Forelimb muscle (tissue), 1 donor: ENCODE measurements at regions not wholly inside any gene's neighbourhood (a gene's known extent, or its start where the extent isn't known, plus 50 kb on each side); places are given as distances from the start of the nearest gene placed in this dataset.

Experiments used
- DNase-seq: peaks from one replicate; pipeline ENCODE4 v3.0.0-alpha.2; 2013; ENCODE audit warnings: low read depth

DNA sequence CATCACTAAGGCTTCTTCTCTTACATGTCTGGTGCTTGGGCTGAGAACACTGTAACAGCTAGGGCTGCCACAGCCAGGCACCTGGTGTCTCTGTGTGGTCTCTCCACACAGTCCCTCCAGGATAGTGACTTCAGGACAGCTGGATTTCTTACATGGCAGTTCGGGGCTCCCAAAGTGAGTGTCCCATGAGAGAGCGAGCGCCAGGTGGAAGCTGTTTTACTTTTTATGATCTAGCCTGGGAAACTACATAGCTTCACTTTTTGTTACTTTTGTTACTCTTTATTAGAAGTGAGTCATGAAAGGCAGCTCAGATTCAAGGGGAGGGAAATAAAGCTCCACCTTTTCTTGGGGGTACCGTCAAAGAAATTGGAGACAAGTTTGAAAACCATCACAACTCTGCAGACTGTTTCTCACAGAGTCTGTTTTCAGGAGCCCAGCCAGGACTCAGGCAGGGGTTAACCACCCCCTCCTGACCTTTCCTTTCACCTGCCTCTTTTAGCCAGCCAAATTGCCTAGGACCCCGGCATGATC is 373.0 kb downstream of the MID1IP1 start:
- DNase-seq, result no peak

DNA sequence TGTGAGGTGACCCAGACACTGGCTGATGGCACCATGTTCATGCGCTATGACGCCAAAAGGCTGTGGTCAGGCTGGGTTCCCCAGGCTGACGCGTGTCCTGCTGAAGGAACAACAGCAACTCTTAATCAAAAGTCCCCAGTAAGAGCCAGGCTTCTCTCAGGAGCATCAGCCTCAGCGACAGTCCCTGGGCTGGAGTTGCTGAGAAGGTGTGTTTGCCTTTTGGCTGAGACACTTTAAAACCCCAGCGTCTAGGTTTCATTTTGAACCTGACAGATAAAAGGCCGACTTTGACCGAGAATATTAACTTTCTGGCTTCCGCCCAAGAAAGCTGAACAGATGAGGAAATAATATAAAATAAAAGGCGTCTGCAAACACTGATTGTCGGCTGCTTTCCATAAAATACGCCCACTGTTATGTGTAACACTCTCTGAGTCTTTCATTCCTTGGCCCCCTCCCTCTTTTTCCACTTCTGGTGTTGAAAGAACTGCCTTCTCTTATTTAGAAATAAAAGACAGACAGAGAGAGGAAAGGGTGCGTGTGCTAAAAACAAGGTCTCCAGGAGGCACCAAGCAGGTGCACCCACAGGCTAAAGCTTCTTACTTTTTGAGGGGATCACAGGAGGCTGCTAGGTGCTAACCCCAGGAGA is 373.6 kb downstream of the MID1IP1 start:
- no peak for DNase-seq

DNA sequence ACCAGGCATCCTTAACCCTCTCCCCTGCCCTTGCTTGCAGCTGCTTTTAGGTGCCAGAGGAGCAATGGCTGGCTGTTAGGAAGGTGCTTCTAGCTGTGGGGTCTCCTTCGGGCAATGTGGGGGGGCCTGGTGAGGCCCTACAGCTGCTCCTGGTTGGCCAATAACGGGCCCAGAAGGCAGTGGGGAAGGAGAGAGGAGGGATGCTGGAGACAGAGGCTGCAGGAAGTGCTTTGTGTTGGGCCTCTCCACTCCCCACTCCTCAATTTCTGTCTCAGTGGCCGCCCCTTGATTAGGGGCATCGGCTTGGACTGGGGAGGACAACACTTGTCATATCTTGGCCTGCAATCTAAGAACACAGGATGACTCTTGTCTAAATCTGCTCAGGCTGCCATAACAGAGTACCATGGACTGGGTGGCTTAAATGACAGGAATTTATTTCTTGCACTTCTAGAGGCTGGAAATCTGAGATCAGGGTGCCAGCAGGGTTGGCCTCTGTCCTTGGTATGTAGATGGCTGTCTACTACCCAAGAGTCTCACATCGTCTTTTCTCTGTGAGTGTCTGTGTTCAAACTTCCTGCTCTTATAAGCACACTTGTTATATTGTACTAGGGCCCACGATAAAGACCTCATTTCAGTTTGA is 374.3 kb downstream of the MID1IP1 start:
- no peak for DNase-seq

DNA sequence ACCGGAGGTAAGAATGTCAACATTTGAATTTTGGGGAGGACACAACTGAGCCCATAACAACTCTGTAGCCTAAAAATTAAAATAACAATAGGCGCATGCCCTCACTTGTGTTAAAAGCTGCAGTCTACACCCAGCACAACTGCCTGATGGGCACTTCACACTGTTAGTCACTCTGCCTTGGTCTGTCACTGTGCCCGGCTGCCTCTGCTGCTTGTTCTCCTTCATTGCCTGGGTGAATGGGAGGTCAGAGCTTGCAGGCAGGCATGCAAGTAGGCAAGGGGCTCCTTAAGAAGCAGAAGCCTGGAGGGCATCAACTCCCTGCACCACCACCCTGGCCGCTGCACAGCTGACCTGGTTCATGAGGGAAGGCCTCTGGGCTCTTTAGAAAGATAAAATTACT is 374.8 kb downstream of the MID1IP1 start:
- DNase-seq, result no peak

DNA sequence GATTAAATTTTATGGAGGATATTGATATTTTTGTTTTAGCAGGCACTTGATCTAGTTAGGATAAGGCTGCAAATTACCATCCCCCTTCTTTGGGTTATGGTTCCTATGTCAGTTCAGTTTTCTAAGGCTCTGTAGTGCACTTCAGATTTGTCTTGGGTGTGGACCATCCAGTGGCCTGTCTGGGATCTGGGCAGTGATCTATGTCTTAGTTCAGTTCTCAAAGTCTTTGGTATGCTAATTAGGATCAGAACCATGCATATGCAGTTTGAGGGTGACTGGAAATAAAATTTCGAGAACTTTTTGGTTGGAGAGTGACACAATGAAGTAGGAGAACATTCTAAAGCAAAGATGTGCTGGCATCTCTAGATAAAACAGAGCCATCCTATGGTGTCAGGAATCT is 388.2 kb downstream of the MID1IP1 start:
- no peak for DNase-seq

DNA sequence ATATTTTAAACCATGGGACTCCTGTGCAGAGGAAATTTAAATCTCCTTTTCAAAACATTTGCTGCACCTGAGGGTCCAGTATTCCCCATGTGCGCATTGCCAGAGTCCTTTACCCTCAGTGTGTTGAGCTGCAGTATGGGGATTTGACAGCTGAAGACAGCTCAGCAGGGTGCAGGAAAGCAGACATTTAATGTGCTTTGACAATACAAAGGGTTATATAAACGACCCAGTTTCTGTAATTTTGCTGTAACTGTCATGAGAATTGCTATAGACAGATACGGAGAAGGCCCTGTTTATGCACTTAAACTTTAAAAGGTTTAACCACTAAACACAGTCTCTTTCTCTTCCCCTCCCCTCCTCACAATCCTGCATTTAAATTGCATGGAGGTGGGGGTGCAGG is 393.4 kb downstream of the MID1IP1 start:
- DNase-seq, result no peak

- DNase-seq, result no peak
These were observed 393.9 kb downstream of the MID1IP1 start for GRCh38 chrX:39195156-39195555.

DNA sequence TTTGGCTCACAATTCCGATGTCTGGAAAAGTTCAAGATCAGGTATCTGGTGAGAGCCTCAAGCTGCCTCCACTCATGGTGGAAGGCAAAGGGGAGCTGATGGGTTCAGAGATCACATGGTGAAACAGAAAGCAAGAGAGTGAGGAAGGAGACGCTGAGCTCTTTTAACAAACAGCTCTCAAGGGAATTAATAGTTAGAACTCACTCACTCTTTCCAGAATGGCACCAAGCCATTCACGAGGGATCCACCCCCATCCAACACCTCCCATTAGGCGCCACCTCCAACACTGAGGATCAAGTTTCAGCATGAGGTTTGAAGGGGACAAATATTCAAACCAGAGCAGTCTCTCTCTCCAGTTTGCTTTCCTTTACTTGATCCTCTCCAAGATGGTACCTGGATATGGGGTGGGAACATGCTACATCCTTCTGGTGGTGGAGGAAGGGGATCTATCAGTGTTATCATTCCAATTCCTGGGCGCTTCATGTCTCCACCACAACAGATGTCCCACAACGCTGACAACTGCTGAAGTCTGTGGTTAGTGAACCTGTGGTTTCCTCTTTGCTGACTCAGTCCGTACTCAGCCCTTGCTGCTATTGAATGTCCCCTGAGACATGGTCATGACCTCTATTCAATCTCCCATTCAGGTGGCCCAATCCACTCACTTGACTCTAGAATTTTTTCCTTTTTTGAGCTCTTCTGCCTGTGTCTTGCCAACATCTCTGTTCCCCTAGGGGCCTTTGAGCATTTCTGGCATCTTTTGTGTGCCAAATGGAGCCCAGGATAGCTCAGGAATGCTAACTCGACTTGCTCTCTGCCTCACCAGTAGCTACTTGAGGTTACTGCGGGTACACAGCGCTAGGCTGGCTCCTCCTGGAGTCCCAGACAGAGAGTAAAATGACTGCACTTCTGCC is 395.2 kb downstream of the MID1IP1 start:
- DNase-seq, result no peak

DNA sequence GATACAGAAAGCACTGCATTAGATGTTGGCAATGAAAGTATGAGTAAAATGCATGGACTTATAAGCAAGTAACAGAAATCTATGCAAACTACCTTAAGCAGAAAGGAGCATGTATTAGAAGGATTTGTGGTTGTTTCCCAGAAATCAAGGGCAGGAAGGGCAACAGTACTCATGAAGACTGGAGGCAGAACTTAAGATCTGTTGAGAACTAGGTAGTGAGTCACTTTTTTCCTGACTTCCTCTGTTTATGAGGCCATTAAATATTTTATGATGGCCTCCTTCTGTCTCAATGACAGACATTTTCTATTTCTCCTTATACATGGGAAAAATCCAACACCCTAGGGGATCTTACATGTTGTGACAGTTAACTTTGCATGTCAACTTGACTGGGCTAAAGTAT is 398.2 kb downstream of the MID1IP1 start:
- DNase-seq, result no peak

DNA sequence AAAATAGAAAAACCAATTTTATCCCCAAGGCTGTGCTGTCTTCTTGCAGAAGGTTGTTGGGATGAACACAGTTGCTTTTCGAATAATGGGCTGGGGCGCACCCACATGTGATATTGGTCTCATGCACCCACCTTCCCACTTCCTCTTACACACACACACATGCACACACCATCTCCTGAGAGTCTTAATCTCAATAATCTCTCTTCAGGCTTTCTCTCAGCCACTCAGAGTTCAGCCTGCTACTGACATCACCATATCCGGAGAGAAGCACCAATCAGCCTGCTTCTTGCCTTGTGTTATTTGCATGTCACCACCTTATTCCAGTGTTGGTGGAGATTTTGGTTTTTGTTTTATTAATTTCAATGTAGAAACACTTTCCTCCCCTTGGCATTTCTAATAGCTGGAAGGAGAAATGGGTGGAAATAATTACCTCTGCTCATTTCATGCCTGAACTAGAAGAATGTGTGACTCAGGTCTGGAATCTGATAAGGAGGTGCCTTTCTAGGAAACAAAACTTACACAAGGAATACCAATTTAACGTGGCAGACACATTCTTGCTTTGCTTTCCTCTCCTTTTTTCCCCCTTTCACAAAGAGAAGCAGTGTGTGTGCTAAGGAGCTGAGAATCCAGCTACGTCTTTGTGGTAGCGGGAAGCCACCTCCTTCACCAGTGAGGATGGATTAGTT is 400.2 kb downstream of the MID1IP1 start:
- DNase-seq, result no peak

GRCh38 chrX:39202641-39203040 is 401.4 kb downstream of the MID1IP1 start:
- DNase-seq, result no peak

DNA sequence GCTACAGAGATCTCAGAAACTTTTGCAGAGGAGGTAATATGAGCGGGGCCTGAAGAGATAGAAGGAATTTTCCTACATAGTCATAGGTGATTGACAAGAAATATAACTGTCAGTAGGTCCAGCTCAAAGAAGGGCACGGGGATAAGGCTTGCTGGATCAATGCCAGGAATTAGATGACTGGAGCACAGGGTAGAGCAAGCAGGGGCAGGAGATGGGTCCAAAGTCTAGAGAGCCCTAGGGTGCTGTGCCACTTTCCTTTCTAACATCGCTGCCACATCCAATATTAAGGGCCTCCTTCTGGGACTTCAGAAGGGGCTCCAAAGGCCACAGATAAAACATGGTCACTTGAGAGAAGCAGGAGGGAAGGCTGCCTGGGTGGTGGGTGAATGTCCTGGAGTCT is 402.2 kb downstream of the MID1IP1 start:
- DNase-seq, result no peak

DNA sequence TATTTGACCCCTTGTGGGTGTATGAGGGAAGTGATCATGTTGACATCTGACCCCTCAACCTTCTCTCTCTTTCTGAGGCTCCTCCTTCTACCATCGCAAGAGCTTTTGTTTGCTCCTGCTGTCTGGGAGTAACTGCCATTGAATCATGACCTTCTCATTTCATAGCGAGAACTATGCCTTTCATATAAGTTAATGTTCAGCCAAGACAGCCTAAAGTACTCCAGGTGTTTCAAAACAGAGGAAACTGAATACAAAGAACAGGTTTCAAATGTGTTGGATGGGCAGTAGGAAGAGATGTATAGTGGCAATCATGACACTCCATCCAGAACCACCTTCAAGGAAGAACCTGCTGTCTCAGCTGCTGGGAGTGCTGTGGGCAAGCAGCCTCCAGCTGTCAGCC is 403.1 kb downstream of the MID1IP1 start:
- no peak for DNase-seq

DNA sequence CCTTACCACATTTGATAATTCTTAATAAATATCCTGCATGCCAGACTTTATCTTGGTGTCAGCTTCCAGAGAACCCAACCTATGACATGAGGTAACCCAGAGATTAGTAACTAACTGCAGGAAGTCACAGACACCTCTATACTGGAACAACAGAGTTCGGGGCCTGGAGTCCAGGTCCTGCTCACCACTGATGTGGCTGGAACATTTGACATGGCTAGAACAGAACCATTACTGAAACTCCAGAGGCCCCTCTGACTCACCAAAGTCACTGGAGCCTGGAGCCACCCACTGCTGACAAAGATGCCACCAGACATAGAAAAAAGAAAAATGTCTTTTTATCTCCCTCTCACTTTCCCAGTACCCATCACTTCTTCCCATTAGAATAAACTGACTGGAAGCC is 403.7 kb downstream of the MID1IP1 start:
- DNase-seq, result no peak

DNA sequence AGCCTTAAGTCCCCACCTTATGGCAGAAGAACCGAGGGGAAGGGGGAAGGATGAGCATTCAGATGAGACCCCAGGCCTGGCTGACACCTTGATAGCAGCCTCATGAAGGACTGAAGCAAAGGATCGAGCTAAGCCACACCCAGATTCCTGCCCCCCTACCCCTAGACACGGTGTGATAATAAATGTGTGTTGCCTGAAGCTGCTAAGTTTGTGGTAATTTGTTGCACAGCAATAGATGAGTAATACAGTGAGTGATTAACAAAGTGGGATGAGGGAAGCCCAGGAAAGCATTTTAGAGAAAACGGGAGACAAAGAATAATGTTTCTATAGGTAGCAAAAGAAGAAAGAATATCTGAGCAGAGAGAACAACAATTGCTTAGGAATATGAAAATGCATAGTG is 404.2 kb downstream of the MID1IP1 start:
- DNase-seq, result no peak

DNA sequence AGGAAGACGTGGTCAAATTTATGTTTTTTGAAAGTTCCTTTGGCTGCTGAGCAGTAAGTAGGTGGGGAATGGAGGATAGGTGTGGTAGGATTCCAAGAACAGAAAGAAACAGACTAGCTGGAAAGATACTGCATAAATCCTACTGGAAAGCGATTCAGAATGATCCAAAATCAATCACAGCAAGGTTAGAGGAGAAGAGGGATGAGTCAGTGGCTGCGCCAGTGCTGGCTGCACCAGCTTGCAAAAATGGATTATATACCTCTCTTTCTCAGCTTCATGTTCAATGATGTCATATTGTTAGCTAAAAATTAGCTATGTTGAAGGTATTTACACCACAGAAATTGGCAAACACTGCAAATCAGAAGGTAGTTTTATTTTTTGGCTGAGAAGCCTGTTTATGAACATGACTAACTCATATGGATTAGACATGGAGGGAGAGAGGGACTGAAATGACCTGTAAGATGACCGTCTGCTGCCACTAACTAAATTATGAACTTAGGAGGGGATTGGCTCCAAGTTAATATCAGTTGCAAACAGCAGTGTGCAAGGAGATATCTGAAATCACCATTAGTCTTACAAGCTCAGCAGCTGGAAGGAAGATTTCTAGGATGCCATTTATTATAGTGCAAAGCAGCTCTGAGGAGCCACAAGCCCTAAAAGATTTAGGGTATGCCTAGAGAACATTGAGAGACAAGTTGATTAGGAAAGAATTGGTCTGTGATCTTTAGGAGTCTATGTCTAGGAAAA is 405.3 kb downstream of the MID1IP1 start:
- DNase-seq, result no peak

DNA sequence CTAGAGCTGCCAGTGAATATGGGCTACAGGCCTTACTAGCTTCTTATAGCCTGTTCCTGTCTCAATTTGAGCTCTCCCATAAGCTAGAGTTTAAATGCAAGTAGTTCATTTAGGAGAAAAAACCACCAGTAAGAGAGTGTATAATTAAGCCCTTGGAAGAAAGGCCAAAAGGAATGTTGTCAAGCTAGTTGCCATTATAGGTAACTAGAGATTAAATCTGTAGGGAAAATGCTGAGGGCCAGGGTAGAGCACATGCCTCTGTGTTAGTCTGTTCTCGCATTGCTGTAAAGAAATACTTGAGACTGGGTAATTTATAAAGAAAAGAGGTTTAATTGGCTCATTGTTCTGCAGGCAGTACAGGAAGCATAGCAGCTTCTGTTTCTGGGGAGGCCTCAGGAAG is 410.2 kb downstream of the MID1IP1 start:
- DNase-seq, result no peak

DNA sequence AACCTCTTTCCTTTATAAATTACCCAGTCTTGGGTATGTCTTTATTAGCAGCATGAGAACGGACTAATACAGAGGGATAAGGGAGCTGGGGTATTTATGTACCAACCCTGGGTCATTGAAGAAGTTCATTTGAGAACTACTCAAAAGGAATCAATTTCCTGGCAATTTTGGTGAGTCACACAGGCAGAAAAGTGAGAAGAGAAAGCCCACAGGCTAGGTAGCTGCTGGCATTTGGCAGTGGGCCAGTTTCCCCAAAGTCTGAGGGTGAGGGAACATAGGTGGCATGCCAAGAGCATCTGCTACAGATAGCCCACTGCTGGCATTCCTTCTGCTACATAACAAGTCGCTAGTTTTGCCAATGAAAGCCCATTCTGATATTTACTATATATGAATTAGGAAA is 411.2 kb downstream of the MID1IP1 start:
- DNase-seq, result no peak

- DNase-seq, result no peak
These were observed 413.3 kb downstream of the MID1IP1 start for GRCh38 chrX:39214387-39215126.

- DNase-seq, result no peak
These were observed 419.7 kb downstream of the MID1IP1 start for GRCh38 chrX:39220952-39221351.
